ENCODE measurements at regions not wholly inside any gene's neighbourhood (a gene's known extent, or its start where the extent isn't known, plus 50 kb on each side); places are given as distances from the start of the nearest gene placed in this dataset.

GRCh38 chr12:88923631-88924030, 343.4 kb upstream of the KITLG start:
- no peak for TF ChIP-seq EZH2 (IDR thresholded peaks at IDR 0.05)
- TF ChIP-seq POLR2AphosphoS5 (IDR thresholded peaks at IDR 0.05; ENCODE audit: borderline replicate concordance, low read depth, low read length) = no peak
- no peak for TF ChIP-seq FOXP2 (optimal IDR thresholded peaks at IDR 0.05; ENCODE audit: control extremely low read depth, extremely low read length, insufficient read depth)

All from SK-N-MC (cell line).